AG04450 (cell line): ENCODE measurements at regions not wholly inside any gene's neighbourhood (a gene's known extent, or its start where the extent isn't known, plus 50 kb on each side); places are given as distances from the start of the nearest gene placed in this dataset.
A peak's percentile ranks its signal among the peaks of the same experiment; 100 is the strongest.

Experiments used
- CTCF ChIA-PET: fragments of 300-600, 350-600 bp; formaldehyde crosslinking; extraction: SDS; loops from one replicate; lab custom pipeline; 2022; ENCODE audit warnings: antibody characterized with exemption, inconsistent platforms; lab: Charles Lee
- POLR2A ChIA-PET: fragments of 350-600 bp; formaldehyde crosslinking; extraction: SDS; loops from one replicate; lab custom pipeline; 2021; ENCODE audit warnings: antibody characterized with exemption, inconsistent platforms; lab: Yijun Ruan, JAX
- DNase-seq: peaks from one replicate; pipeline ENCODE4 v3.0.0-alpha.2; 2011; ENCODE audit warnings: low read depth, low spot score
- H3K27ac ChIP-seq: one replicate; pipeline ENCODE4 v1.5.1; 2012; ENCODE audit warnings: low read depth, low read length, control low read depth
- H3K27me3 ChIP-seq: one replicate; pipeline ENCODE4 v1.6.0; 2012; ENCODE audit warnings: low read length; ENCODE audit not compliant: control insufficient read depth, insufficient read depth
- H3K4me3 ChIP-seq: 2 replicates; pipeline ENCODE4 v1.5.1; 2011; ENCODE audit warnings: mild to moderate bottlenecking, low read depth, low read length, control low read depth
- H3K9me3 ChIP-seq: 2 replicates; pipeline ENCODE4 v1.5.1; 2012; ENCODE audit warnings: low read length; ENCODE audit not compliant: control insufficient read depth, insufficient read depth
- CTCF ChIP-seq: IDR thresholded peaks from 2 replicates; pipeline ENCODE4 v1.5.1; 2011; ENCODE audit warnings: low read depth, low read length, control low read depth, inconsistent platforms

DNA sequence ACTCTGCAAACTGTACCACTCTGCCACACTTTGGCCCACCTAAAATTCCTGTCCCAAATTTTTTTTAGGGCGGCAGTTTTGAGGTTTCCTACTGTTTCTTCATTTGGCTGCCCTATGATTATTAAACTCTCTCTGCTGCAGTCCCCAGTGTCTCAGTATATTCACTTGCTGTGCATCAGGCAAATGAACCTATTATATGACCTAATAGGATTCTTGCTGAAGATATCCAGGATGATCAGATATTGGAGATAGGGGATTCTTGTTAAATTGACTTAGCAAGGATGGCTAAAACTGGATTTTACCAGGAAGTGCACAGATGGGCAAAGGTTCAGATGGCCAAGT, 410.8 kb upstream of the DDI1 start:
- peak overlapping the region; percentile 94 for H3K27ac ChIP-seq
- no peak overlapping the region for H3K4me3 ChIP-seq
- no peak for DNase-seq
- POLR2A ChIA-PET: no interaction called here
- no peak for TF ChIP-seq CTCF
- no peaks in the 10 kb centered on the region for H3K27me3 ChIP-seq
- H3K9me3 ChIP-seq: no peaks in the 10 kb centered on the region
- CTCF ChIA-PET: no interaction called here

DNA sequence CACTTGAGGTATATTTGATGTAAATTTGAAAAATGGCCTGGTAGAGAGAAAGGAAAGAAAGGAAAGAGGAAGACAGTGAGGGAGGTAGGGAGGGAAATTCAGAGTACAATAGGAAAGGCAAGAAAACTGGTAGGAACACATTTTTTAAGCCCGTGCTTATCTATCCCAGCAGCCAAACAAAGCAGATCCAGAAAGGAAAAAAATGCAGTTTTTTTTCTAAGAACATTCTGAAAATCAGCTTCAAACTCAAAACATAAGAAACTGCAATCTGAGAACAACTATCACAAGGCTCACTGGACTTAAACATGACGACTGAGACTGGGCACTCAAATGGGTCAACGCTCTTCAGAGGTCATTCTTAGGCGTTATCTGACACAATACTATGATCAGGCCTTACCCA, 408.3 kb upstream of the DDI1 start:
- no peak for DNase-seq
- Histone ChIP-seq H3K27ac (no peak overlapping the region), H3K4me3 (no peak overlapping the region), H3K27me3 (no peaks in the 10 kb centered on the region), H3K9me3 (no peaks in the 10 kb centered on the region)
- TF ChIP-seq CTCF: no peak
- CTCF ChIA-PET: no interaction called here
- POLR2A ChIA-PET: no interaction called here

DNA sequence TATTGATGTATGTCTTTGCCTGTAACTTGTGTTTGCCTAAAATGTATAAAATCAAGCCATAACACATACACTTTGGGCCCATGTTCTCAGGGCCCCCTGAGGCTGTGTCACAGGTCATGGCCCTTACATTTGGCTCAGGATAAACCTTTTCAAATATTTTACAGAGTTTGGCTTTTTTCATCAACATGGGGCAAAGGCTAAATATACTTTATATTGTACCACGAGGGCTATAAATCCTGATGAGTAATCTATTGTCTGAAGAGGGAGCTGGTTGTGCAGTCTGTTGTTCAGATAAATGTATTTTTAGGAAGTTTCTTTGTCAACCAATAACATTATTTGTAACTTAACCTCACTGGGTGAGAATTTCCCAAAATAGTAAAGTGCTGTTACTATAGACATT, 404.6 kb upstream of the DDI1 start:
- no peak for TF ChIP-seq CTCF
- Histone ChIP-seq H3K4me3 (no peak overlapping the region), H3K27me3 (no peaks in the 10 kb centered on the region), H3K27ac (no peak overlapping the region), H3K9me3 (0 out of 2 replicates have a peak, but pooled peaks cover 3% of the 10 kb centered on the region)
- ChIA-PET POLR2A (no interaction called here), CTCF (interaction anchor here (0.8 kb wide), 1 partner anchor 30 kb away, joined by 4 read pairs; no protein-coding TSS in a partner anchor)
- DNase-seq: no peak

DNA sequence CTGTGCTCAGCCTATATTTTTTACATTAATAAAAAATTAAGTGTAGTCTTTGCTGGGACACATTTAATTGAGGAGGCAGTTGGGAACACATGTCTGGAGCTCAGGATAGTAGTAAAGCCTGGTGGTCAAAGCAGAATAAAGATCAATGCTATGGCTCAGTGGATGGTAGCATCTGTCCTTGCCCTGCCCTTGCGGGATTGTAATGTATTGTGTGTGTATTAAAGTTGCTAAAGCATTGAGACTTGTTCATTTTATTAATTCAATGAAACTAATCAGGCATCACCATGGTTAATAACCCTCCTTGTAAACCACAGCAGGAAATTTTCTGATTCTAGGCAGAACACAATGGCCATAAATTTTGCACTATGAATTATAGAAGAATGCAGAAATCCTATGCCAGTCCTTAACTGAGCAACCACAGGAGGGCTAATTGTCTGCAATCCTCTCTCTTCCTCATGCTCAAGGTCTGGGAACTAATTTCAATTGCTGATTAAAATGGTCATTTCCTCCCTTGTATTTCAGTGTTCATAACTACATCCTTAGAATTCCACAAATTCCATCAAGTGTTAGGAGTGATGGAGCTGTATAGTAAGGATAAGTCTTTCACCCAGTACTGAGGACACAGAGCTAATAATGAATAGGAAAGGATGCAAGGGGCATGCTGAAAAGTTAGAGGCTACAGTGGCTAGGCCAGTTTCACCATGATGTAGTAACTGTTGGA, 403.2 kb upstream of the DDI1 start:
- Histone ChIP-seq H3K27me3 (no peaks in the 10 kb centered on the region), H3K4me3 (no peak overlapping the region), H3K27ac (no peak overlapping the region), H3K9me3 (0 out of 2 replicates have a peak, but pooled peaks cover 3% of the 10 kb centered on the region)
- TF ChIP-seq CTCF: peak; percentile 29; the same call in 1 of the 2 replicates
- POLR2A ChIA-PET: interaction anchor here (0.6 kb wide), 1 partner anchor 12 kb away, joined by 3 read pairs; no protein-coding TSS in a partner anchor
- CTCF ChIA-PET: interaction anchor here (1.0 kb wide), 1 partner anchor 32 kb away, joined by 4 read pairs; no protein-coding TSS in a partner anchor
- DNase-seq: no peak

- Histone ChIP-seq H3K27ac (no peak overlapping the region), H3K4me3 (no peak overlapping the region), H3K9me3 (0 out of 2 replicates have a peak, but pooled peaks cover 3% of the 10 kb centered on the region), H3K27me3 (no peaks in the 10 kb centered on the region)
- TF ChIP-seq CTCF: no peak
- ChIA-PET POLR2A (no interaction called here), CTCF (no interaction called here)
- DNase-seq: no peak
Measured at GRCh38 chr11:103633819-103634590, 402.4 kb upstream of the DDI1 start.
